ENCODE measurements at regions not wholly inside any gene's neighbourhood (a gene's known extent, or its start where the extent isn't known, plus 50 kb on each side); places are given as distances from the start of the nearest gene placed in this dataset.

DNA sequence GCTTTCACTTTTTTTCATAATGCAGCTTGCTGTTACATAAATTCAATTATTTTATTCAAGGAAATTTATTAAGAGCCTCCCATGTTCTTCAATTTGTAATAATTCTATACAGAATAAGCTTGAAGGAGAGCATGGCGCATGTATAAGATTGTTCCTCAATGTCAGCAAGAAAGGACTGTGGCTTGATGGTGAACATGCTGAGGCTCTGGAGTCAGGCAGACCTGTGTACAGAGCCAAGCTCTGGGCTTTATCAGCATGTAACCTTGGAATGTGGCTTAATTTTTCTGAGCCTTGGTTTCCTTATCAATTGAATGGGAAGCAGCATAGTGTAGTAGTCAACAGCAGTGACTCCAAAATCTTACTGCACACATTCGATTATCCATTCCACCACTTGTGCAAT, 92.4 kb downstream of the JRKL start:
- TF ChIP-seq, protein P1, sequence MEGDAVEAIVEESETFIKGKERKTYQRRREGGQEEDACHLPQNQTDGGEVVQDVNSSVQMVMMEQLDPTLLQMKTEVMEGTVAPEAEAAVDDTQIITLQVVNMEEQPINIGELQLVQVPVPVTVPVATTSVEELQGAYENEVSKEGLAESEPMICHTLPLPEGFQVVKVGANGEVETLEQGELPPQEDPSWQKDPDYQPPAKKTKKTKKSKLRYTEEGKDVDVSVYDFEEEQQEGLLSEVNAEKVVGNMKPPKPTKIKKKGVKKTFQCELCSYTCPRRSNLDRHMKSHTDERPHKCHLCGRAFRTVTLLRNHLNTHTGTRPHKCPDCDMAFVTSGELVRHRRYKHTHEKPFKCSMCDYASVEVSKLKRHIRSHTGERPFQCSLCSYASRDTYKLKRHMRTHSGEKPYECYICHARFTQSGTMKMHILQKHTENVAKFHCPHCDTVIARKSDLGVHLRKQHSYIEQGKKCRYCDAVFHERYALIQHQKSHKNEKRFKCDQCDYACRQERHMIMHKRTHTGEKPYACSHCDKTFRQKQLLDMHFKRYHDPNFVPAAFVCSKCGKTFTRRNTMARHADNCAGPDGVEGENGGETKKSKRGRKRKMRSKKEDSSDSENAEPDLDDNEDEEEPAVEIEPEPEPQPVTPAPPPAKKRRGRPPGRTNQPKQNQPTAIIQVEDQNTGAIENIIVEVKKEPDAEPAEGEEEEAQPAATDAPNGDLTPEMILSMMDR (IDR thresholded peaks at IDR 0.05; ENCODE audit: low read depth, low read length): no peak
- no peak for TF ChIP-seq EZH2phosphoT487 (IDR thresholded peaks at IDR 0.05; ENCODE audit: low read depth)

Measured in OCI-LY3 (cell line).